ENCODE measurements at regions not wholly inside any gene's neighbourhood (a gene's known extent, or its start where the extent isn't known, plus 50 kb on each side); places are given as distances from the start of the nearest gene placed in this dataset.

GRCh38 chr2:237196866-237197618 lies 111.4 kb downstream of the COPS8 start:
- Mint-ChIP-seq H3K27ac (no peak overlapping the region), H3K4me3 (no peak overlapping the region), H3K27me3 (no peaks in the 10 kb centered on the region), H3K4me1 (ENCODE audit: unreplicated experiment) (peaks cover 40% of the 10 kb centered on the region), H3K9me3 (no peaks in the 10 kb centered on the region), H3K36me3 (no peaks in the 10 kb centered on the region)
- no peak for TF ChIP-seq CTCF (conservative IDR thresholded peaks at IDR 0.05)
- DNase-seq (ENCODE audit: extremely low spot score, unreplicated experiment), result no peak

GRCh38 chr2:237198164-237198855 lies 112.6 kb downstream of the COPS8 start:
- Mint-ChIP-seq H3K4me3 (no peak overlapping the region), H3K27me3 (no peaks in the 10 kb centered on the region), H3K4me1 (ENCODE audit: unreplicated experiment) (peaks cover 38% of the 10 kb centered on the region), H3K9me3 (no peaks in the 10 kb centered on the region), H3K27ac (no peak overlapping the region), H3K36me3 (no peaks in the 10 kb centered on the region)
- no peak for DNase-seq (ENCODE audit: extremely low spot score, unreplicated experiment)
- TF ChIP-seq CTCF (conservative IDR thresholded peaks at IDR 0.05), result no peak

- peaks cover 38% of the 10 kb centered on the region for H3K4me1 Mint-ChIP-seq (ENCODE audit: unreplicated experiment)
- no peak for TF ChIP-seq CTCF (conservative IDR thresholded peaks at IDR 0.05)
These were observed 113.4 kb downstream of the COPS8 start for GRCh38 chr2:237199082-237199481.

GRCh38 chr2:237199577-237199976 lies 113.9 kb downstream of the COPS8 start:
- TF ChIP-seq CTCF (conservative IDR thresholded peaks at IDR 0.05), result no peak
- H3K27ac Mint-ChIP-seq, result no peak overlapping the region
- no peak for DNase-seq (ENCODE audit: extremely low spot score, unreplicated experiment)

More at GRCh38 chr2:237199082-237199481, 113.4 kb downstream of the COPS8 start:
- Mint-ChIP-seq H3K27ac (no peak overlapping the region), H3K9me3 (no peaks in the 10 kb centered on the region), H3K4me3 (no peak overlapping the region), H3K36me3 (no peaks in the 10 kb centered on the region), H3K27me3 (no peaks in the 10 kb centered on the region)
- DNase-seq (ENCODE audit: extremely low spot score, unreplicated experiment), result no peak

GRCh38 chr2:237200462-237200861 lies 114.8 kb downstream of the COPS8 start:
- Mint-ChIP-seq H3K9me3 (no peaks in the 10 kb centered on the region), H3K4me1 (ENCODE audit: unreplicated experiment) (peaks cover 46% of the 10 kb centered on the region), H3K27ac (no peak overlapping the region), H3K36me3 (no peaks in the 10 kb centered on the region), H3K27me3 (no peaks in the 10 kb centered on the region), H3K4me3 (no peak overlapping the region)
- TF ChIP-seq CTCF (conservative IDR thresholded peaks at IDR 0.05), result no peak
- no peak for DNase-seq (ENCODE audit: extremely low spot score, unreplicated experiment)

More at GRCh38 chr2:237199577-237199976, 113.9 kb downstream of the COPS8 start:
- H3K9me3 Mint-ChIP-seq, result no peaks in the 10 kb centered on the region
- no peak overlapping the region for H3K4me3 Mint-ChIP-seq
- H3K4me1 Mint-ChIP-seq (ENCODE audit: unreplicated experiment), result peaks cover 38% of the 10 kb centered on the region
- no peaks in the 10 kb centered on the region for H3K36me3 Mint-ChIP-seq
- H3K27me3 Mint-ChIP-seq, result no peaks in the 10 kb centered on the region
